ENCODE measurements at regions not wholly inside any gene's neighbourhood (a gene's known extent, or its start where the extent isn't known, plus 50 kb on each side); places are given as distances from the start of the nearest gene placed in this dataset.

- TF ChIP-seq CTCF (IDR thresholded peaks at IDR 0.05; ENCODE audit: control extremely low read depth, extremely low read depth): no peak
- Histone ChIP-seq H3K9ac (ENCODE audit: insufficient read depth in 1 of 2, low read length in 2 of 2) (no peak overlapping the region), H3K4me1 (ENCODE audit: control insufficient read depth in 5 of 5, insufficient read depth in 5 of 5, low read length in 5 of 5) (peaks cover 0 to 9% (median 0%) of the 10 kb centered on the region in 5 donors), H3K36me3 (ENCODE audit: control insufficient read depth in 4 of 4, insufficient read depth in 4 of 4, low read length in 4 of 4) (no peaks in the 10 kb centered on the region), H3K4me3 (no peak overlapping the region), H3K27me3 (ENCODE audit: control insufficient read depth in 3 of 3, insufficient read depth in 3 of 3, low read length in 2 of 3) (no peaks in the 10 kb centered on the region), H3K9me3 (ENCODE audit: control insufficient read depth in 4 of 4, insufficient read depth in 3 of 4, low read length in 3 of 4) (peaks cover 0 to 2% (median 0%) of the 10 kb centered on the region in 4 donors), H3K27ac (ENCODE audit: low read depth in 1 of 2, low read length in 1 of 2) (no peak overlapping the region)
- WGBS, 2 donors: 94 to 97% methylated on average over 2 of the region's 2 CpGs
- ATAC-seq (ENCODE audit: insufficient read depth, low FRiP score): no peak
- no peak for DNase-seq
Observed at GRCh38 chr4:186838295-186838694, 114.6 kb upstream of the FAT1 start.

GRCh38 chr4:186839122-186840037 is 115.7 kb upstream of the FAT1 start:
- peak; percentile 42 to 78 (median 68) for DNase-seq
- Histone ChIP-seq H3K9ac (ENCODE audit: insufficient read depth in 1 of 2, low read length in 2 of 2) (peak overlapping the region in 1 of 2 donors; percentile 49), H3K27me3 (ENCODE audit: control insufficient read depth in 3 of 3, insufficient read depth in 3 of 3, low read length in 2 of 3) (no peaks in the 10 kb centered on the region), H3K4me3 (no peak overlapping the region), H3K4me1 (ENCODE audit: control insufficient read depth in 5 of 5, insufficient read depth in 5 of 5, low read length in 5 of 5) (peaks cover 0 to 10% (median 6%) of the 10 kb centered on the region in 5 donors), H3K9me3 (ENCODE audit: control insufficient read depth in 4 of 4, insufficient read depth in 3 of 4, low read length in 3 of 4) (no peaks in the 10 kb centered on the region), H3K36me3 (ENCODE audit: control insufficient read depth in 4 of 4, insufficient read depth in 4 of 4, low read length in 4 of 4) (no peaks in the 10 kb centered on the region), H3K27ac (ENCODE audit: low read depth in 1 of 2, low read length in 1 of 2) (peak overlapping the region in 1 of 2 donors; percentile 84)
- 79 to 80% methylated on average over 11 of the region's 11 CpGs for WGBS, 2 donors
- TF ChIP-seq CTCF (IDR thresholded peaks at IDR 0.05; ENCODE audit: control extremely low read depth, extremely low read depth): no peak
- peak; percentile 30 for ATAC-seq (ENCODE audit: insufficient read depth, low FRiP score)

GRCh38 chr4:186840222-186840701 is 116.6 kb upstream of the FAT1 start:
- no peaks in the 10 kb centered on the region for H3K9me3 ChIP-seq (ENCODE audit: control insufficient read depth in 4 of 4, insufficient read depth in 3 of 4, low read length in 3 of 4)
- H3K36me3 ChIP-seq (ENCODE audit: control insufficient read depth in 4 of 4, insufficient read depth in 4 of 4, low read length in 4 of 4): no peaks in the 10 kb centered on the region
- H3K4me3 ChIP-seq: no peak overlapping the region
- TF ChIP-seq CTCF (IDR thresholded peaks at IDR 0.05; ENCODE audit: control extremely low read depth, extremely low read depth): no peak
- no peaks in the 10 kb centered on the region for H3K27me3 ChIP-seq (ENCODE audit: control insufficient read depth in 3 of 3, insufficient read depth in 3 of 3, low read length in 2 of 3)
- ATAC-seq (ENCODE audit: insufficient read depth, low FRiP score) (no peak), DNase-seq (peak in 2 of 3 donors; percentile 25 to 65)
- H3K4me1 ChIP-seq (ENCODE audit: control insufficient read depth in 5 of 5, insufficient read depth in 5 of 5, low read length in 5 of 5): peaks cover 0 to 18% (median 6%) of the 10 kb centered on the region in 5 donors
- no peak overlapping the region for H3K9ac ChIP-seq (ENCODE audit: insufficient read depth in 1 of 2, low read length in 2 of 2)
- 81 to 90% methylated on average over 7 of the region's 7 CpGs for WGBS, 2 donors
- H3K27ac ChIP-seq (ENCODE audit: low read depth in 1 of 2, low read length in 1 of 2): peak overlapping the region in 1 of 2 donors; percentile 49
